Stimulated activated CD4-positive, alpha-beta T cell treated with anti-CD3 and anti-CD28 coated beads, Interleukin-15, amount 100 ng/mL, for 24 hours (primary cell): ENCODE measurements at regions not wholly inside any gene's neighbourhood (a gene's known extent, or its start where the extent isn't known, plus 50 kb on each side); places are given as distances from the start of the nearest gene placed in this dataset.
"Not testable (repeated sequence)": the region's sequence is repeated elsewhere in the genome, so short reads cannot be mapped to it uniquely, and the experiment has no call there.

Source experiments
- DNase-seq: peaks from one replicate; pipeline ENCODE4 v3.0.0-alpha.2; 2020

DNA sequence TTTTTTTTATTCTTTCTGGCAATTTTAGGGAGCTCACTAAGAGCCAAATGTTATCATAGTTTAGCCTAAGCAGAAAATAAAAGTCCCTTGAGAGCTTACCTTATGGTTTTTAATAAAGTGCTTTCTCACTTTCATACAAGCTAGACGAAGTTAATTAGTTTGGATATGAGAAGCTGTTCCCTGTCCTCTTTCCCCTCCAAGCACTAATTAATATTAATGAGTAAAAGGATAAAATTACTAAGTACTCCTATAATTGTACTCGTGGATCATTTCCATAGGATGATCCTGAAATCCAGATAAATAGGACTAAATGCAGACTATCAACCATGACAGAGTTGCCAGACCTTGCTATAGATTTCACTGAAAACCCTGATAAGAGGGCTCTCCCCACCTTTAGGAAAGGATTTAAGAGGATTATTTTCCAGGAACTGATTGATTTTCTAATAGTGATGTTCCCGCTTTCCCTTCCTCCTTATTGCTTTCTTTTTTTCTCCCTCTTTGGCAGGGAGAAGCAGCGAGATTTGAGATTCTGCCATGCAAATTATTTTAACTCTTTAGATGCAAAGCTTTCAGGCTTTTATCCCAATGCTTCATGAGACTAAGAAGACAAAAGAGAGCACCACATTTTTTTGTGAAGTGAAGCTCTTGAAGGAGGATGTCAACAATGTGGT lies 58.3 kb upstream of the HECW1 start:
- no peak for DNase-seq

- DNase-seq: no peak
These were observed 55.3 kb upstream of the HECW1 start for GRCh38 chr7:43057141-43057540.

DNA sequence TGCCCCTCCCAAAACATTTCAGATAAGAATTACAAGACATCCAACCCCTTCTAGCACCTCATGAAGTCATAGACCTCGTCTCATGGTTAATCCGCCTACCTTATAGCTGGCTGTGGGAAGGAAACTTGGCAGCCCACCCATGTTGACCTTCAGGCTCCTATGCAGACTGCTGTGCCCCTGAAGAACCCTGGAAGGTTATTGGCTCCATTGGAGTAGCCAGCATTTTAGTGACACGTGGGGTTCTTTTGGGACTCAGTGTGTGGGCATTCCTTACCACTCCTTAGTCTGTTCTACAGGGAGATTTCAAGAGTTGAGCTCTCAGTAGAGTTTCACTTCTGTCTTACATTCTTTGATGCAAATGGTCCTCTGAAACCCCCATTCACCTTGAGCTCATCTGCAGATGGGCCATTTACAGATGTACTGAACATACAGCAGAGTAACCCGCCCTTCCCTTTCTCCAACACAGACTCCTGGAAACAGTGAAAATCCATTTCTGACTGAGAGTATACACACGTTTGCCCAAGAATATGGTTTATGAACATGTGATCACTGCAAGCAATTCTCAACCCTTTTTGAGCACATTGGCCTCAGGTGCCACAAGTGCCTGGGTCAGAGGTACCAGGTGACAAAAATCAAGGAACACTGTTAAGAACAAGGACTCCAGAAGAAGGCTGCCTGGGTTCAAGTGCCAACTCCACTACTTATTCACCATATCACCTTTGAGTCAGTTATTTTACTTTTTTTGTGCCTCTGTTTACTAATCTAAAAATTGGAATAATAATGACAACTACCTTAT lies 54.0 kb upstream of the HECW1 start:
- DNase-seq: no peak

DNA sequence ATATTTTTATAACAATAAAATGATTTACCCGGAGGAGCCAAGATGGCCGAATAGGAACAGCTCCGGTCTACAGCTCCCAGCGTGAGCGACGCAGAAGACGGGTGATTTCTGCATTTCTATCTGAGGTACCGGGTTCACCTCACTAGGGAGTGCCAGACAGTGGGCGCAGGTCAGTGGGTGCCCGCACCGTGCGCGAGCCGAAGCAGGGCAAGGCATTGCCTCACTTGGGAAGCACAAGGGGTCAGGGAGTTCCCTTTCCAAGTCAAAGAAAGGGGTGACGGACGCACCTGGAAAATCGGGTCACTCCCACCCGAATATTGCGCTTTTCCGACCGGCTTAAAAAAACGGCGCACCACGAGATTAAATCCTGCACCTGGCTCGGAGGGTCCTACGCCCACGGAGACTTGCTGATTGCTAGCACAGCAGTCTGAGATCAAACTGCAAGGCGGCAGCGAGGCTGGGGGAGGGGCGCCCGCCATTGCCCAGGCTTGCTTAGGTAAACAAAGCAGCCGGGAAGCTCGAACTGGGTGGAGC lies 53.3 kb upstream of the HECW1 start:
- DNase-seq: not testable (repeated sequence)
